GM21390 (cell line): ENCODE measurements at regions not wholly inside any gene's neighbourhood (a gene's known extent, or its start where the extent isn't known, plus 50 kb on each side); places are given as distances from the start of the nearest gene placed in this dataset.

ENCODE experiments used
- ATAC-seq: cut with Tn5 transposase; IDR thresholded peaks from one replicate; pipeline ENCODE4 v1.9.1; 2021; ENCODE audit not compliant: unreplicated experiment

DNA sequence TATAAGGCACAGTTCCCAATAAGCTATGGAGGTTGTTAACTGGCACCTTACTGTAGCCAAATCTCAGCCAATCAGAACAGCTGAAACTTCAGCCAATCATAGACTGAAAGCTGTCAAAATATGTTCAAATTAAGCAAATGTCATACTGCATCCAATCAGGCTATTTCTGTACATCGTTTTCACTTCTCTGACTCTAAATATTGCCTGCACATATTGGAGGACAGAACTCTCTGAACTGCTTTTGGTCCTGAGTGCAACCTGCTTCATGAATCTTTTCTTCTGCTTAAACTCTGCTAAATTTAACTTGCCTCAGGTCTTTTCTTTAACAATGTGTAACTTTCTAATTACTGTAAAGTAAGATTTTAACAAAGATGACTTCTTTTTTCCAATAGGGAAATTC is 1198.9 kb upstream of the PCDH7 start:
- ATAC-seq = no peak

DNA sequence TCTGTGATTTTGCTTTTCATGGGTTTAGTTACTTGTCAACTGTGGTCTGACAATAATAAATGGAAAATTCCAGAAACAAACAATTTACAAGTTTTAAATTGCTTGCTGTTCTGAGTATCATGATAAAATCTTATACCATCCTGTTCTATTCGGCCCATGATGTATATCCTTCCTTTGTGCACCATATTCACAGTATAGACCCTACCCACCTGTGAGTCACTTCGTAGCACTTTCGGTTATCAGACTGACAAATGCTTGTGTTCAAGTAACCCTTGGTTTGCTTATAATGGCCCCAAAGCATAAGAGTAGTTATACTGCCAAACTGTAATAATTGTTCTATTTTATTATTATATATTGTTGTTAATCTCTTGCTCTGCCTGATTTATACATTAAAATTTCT is 1183.4 kb upstream of the PCDH7 start:
- ATAC-seq = no peak

DNA sequence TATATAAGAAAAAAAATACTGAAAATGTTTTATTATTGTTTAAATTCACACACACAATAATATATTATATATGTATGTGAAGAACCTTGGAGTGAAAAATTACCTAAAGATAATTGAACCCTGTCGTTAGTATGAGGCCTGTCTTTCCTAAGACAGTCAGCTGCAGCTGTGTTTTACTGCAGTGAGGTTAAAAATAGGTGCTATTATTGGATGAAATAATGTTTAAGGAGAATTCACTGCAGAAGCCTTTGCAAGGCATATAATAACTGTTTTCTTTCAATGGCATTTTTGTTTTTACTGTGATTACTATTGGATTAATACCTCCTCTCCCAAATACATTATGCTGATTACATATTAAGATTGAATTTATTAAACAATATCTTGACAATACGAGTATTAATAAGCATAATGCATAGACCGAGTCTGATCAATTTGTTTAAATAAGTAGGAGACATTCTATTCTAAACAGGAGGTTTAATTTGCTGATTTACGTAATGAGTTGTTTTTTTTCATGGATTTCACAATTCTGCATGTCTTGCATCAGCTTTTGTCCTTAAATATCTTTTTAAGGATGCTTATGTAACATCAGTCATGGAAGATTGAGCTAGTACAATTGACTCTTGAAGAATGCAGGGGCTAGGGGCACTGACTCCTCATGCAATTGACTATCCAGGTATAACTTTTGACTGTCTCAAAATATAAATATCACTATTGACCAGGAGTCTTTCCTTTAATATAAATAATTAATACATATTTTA is 1181.1 kb upstream of the PCDH7 start:
- ATAC-seq = no peak

DNA sequence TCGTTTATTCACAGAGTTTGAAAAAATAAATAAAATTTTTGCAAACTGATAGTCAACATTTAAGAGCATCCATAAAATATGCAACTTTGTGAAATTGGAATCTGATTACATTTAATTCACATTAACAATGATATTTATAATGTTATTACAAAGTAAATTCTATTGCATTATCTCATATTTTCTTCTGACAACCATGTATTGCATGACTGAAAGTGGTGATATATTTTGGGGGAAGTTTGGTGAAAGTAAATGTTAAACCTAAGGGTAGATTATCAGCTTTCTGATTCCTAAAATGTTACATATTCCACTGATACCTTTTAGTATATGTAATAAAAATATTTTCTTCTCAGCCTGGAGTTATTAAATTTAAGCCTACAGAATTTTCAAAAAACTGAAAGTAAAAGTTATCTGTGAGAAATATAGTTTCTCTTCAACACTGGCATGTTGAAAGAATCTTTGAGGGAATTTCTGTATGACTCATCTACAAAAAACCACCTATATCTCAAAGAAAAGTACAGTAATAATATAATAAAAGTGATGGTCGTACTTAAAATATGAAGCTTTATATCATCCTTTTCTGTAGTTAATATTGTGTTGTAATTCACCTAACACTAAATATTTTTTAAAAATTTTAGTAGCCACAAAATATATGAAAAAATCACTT is 1179.6 kb upstream of the PCDH7 start:
- no peak for ATAC-seq

DNA sequence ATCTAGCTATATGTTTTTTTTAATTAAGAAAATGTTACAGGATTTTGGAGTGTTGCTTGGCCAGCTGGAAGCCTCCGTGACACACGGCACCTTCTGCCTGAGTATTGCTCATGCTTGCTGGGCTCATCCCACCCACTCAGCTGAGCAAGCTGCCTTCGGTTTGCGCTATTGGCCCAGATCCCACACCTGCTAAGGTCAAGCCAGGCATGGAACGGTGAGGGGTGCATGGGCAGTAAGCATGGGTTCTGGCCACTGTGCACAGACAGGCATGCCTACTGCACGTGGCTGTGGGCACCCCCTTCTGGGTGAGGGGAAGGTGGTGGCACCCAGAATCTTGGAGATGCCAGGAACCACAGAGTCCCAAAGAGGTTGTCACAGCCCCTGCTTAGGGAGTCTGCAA is 1178.4 kb upstream of the PCDH7 start:
- no peak for ATAC-seq

DNA sequence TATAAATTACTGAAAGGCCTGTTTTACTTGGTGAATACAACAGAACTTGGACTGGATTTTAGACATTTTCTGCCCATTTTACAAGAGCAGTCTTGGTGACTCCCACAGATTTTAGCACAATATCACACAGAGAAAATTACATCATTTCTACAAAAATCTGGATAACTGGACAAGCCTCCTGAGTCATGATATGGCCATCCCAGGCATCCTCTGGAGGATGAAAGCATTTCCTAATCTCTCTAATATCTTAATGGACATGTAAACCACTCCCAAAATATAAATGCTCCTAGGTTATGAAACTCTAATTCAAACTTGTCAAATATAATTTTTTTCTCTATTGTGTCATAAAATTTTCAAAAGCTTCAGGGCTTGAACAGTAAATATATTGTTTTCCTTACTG is 1170.8 kb upstream of the PCDH7 start:
- ATAC-seq = no peak

DNA sequence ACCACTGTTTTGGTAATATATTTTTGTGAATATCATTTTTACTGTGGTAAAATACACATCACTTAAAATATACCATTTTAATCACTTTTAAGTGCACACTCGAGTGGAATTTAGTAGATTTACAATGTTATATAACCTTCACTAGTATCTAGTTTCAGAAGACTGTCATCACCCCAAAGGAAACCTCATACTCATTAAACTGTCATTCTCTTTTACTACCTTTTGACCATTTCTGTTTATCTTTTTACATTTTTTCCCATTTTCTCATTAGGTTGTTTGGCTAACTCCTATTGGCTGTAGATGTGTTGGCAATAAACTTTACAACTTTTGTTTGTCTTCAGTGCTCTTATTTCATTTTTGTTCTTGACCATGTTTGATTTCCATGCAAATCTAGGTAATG is 1168.3 kb upstream of the PCDH7 start:
- ATAC-seq = no peak

DNA sequence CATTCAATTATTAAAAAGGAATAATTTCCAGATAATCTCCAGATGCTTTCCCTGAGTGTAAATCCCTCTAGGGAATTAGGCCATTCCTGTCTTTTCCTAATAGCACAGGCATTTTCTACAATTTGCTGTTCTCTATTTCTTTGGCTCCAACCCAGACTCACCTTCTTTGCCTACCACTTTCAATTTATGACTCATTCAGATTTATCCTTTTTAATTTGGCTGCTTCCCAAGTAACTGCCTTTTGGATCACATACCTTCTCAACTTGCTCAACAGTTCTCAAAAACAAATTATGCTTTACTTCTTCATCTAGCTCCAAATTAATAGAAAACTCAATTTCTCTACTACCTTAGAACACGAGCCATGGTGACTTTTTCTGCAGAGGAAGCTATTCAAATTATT is 1166.3 kb upstream of the PCDH7 start:
- ATAC-seq = no peak

DNA sequence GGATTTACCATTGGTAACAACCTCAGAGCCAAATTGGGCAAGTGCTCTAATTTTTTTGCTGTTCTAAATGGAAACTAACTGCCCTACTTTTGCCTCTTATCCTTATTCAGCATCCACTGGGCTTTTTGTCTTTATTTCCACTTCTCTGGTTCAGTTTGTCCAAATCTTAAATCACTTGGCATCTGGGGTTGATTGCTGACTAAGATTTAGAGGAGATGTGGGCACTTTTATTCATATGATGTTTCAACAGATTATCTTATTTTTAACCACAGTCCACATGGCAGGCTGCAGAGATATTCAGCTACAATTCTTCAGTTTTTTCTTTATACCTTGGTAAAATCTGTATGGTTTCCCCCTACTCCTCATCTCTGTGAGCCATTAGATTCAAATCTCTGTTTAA is 1161.4 kb upstream of the PCDH7 start:
- no peak for ATAC-seq

GRCh38 chr4:29559286-29559685 is 1160.9 kb upstream of the PCDH7 start:
- no peak for ATAC-seq

- ATAC-seq = no peak
These were observed 1159.7 kb upstream of the PCDH7 start for GRCh38 chr4:29560452-29560851.

DNA sequence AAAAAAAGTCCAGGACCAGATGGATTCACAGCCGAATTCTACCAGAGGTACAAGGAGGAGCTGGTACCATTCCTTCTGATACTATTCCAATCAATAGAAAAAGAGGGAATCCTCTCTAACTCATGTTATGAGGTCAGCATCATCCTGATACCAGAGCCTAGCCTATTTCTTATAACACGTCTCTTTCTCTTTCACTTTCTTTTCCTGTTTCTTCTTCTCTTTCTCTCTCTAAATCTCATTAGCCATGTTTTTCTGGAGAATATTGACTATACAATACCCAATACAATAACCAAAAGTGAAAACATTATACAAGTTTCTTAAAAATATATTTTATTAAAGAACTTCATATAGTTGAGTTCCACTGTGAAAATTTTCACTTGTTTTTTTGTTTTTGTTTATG is 1154.9 kb upstream of the PCDH7 start:
- no peak for ATAC-seq

- ATAC-seq = no peak
These were observed 1153.8 kb upstream of the PCDH7 start for GRCh38 chr4:29566371-29566770.

- ATAC-seq = no peak
These were observed 1148.8 kb upstream of the PCDH7 start for GRCh38 chr4:29571322-29571721.

- no peak for ATAC-seq
These were observed 1141.8 kb upstream of the PCDH7 start for GRCh38 chr4:29578329-29578728.

- no peak for ATAC-seq
These were observed 1138.7 kb upstream of the PCDH7 start for GRCh38 chr4:29581457-29581856.

- no peak for ATAC-seq
These were observed 1131.6 kb upstream of the PCDH7 start for GRCh38 chr4:29588617-29589016.

DNA sequence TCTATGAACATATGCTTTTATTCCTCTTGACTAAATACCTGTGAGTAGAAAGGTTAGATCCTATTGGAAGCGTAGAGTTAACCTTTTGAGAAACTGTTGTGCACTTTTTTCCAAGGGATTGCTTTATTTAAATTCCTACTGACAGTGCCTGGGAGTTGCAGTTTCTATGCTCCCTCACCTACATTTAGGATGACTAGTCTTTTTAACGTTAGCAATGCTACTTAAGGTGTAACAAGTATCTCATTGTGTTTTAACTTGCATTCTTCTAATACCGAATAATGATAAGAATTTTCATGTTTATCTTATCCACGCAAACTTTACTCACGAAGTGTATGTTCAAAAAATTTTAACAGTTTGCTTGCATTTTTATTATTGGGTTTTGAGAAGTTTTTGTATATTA is 1123.9 kb upstream of the PCDH7 start:
- ATAC-seq = no peak

DNA sequence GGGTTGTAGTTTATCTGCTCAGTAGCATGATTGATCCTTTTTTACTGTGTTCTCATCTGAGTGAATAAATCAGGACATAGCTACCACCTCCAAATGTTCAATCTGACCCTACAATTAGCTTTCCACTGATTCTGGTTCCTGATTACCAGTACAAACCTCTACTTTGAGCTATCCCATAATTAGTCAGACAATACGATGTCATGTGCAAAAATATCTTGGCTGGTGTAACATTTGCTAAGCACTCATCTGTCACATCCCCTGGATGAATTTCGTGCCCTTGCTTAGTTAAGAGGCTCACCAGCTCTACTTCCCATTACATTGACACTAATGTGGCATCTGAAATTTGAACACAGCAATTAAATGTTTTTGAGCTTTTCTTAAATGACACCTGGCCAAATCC is 1101.0 kb upstream of the PCDH7 start:
- ATAC-seq = no peak

DNA sequence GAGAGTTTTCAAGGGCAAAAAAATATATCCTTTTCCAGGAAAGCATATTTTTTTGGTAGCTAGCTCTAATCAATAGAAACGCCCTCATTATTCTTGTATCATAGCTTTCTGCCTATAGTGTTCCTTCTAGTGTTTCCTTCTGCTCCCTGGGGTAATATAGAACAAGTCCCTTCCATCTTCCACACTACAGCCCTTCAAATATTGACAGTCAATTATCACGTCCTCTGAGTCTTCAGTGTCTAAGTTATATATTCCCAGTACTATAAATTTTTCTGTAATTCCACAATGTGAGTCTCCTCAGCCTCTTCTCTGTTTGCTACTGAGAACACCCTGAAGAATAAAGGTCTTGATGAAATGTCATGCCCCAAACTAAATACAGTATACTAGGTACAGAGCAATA is 1088.0 kb upstream of the PCDH7 start:
- ATAC-seq = no peak

- no peak for ATAC-seq
These were observed 1083.2 kb upstream of the PCDH7 start for GRCh38 chr4:29636961-29637360.

DNA sequence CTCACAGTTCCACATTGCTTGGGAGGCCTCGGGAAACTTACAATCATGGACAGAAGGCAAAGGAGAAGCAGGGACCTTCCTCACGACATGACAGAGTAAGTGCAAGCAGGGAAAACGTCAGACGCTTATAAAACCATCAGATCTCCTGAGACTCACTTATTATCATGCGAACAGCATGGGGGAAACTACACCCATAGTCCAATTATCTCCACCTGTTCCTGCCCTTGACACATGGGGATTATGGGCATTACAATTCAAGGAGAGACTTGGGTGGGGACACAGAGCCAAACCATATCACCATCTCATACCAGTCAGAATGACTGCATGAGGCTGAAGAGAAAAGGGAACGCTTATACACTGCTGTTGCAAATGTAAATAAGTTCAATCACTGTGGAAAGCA is 1066.9 kb upstream of the PCDH7 start:
- ATAC-seq = no peak

GRCh38 chr4:29680644-29681043 is 1039.5 kb upstream of the PCDH7 start:
- ATAC-seq = no peak
